K562 (cell line): ENCODE measurements at regions not wholly inside any gene's neighbourhood (a gene's known extent, or its start where the extent isn't known, plus 50 kb on each side); places are given as distances from the start of the nearest gene placed in this dataset.
A peak's percentile ranks its signal among the peaks of the same experiment; 100 is the strongest.

Experiments
- ATAC-seq: fragments of 200-7000 bp; cut with Tn5 transposase; 3 replicates; pipeline ENCODE4 v1.9.1; 2020; ENCODE audit warnings: moderate library complexity
- BruUV-seq: library from RNA; stranded (reverse); fragments of 400-500 nt; replicated peaks from 2 replicates; lab custom pipeline; 2021; lab: Mats Ljungman, UMichigan
- CTCF ChIA-PET: fragments of 300-600 bp; formaldehyde crosslinking; extraction: SDS; loops from one replicate; lab custom pipeline; 2021; ENCODE audit warnings: low intra/inter-chr PET ratio; lab: Yijun Ruan, JAX
- POLR2A ChIA-PET: fragments of 300-600, 350-650 bp; sonication (Branson Sonifier 250); formaldehyde crosslinking; extraction: SDS; loops from one replicate; lab custom pipeline; 2021; ENCODE audit warnings: antibody characterized with exemption, inconsistent platforms; lab: Yijun Ruan, JAX
- DNase-seq, 4 experiments: peaks; one replicate each; pipeline versions ENCODE4 v3.0.0 to v3.0.0-alpha.2; 2011 to 2018; ENCODE audit warnings: low spot score in 3 of 4, mixed read lengths in 3 of 4; ENCODE audit errors: extremely low read depth in 1 of 4
- FAIRE-seq: peaks from 2 replicates; lab custom pipeline; 2011; peaks lifted over from hg19 to GRCh38; lab: Jason Lieb, UNC
- H2AFZ ChIP-seq: 2 replicates; pipeline ENCODE4 v1.6.0; 2011; ENCODE audit warnings: low read depth, low read length, control low read depth, inconsistent platforms
- H3K27ac ChIP-seq: fragments of 200-600 bp; 3 replicates; pipeline ENCODE4 v1.8.0; 2011; ENCODE audit warnings: low read depth, mild to moderate bottlenecking, control low read depth, inconsistent platforms, low read length, moderate library complexity, mixed read lengths; ENCODE audit errors: extremely low read depth
- H3K27me3 ChIP-seq, 2 experiments: fragments of 300-600 bp in 1 of 2; 2 replicates in 1 of 2; 3 replicates in 1 of 2; pipeline versions ENCODE4 v1.6.0 to v1.8.0; 2011; ENCODE audit warnings: inconsistent platforms in 2 of 2, low read length in 2 of 2, mild to moderate bottlenecking in 1 of 2, mixed read lengths in 1 of 2, moderate library complexity in 1 of 2; ENCODE audit not compliant: control insufficient read depth in 2 of 2, insufficient read depth in 2 of 2
- H3K36me3 ChIP-seq: fragments of 300-600 bp; 3 replicates; pipeline ENCODE4 v1.8.0; 2011; ENCODE audit warnings: mild to moderate bottlenecking, low read length, inconsistent platforms; ENCODE audit not compliant: control insufficient read depth, insufficient read depth
- H3K4me1 ChIP-seq, 2 experiments: fragments of 200-600 bp in 1 of 2; replicated peaks in 1 of 2; 2 replicates in 1 of 2; 3 replicates in 1 of 2; pipeline versions ENCODE4 v1.5.1 to v1.8.0; 2011; ENCODE audit warnings: inconsistent platforms in 2 of 2, low read length in 2 of 2, mild to moderate bottlenecking in 1 of 2, mixed read lengths in 1 of 2, moderate library complexity in 1 of 2; ENCODE audit not compliant: control insufficient read depth in 2 of 2, insufficient read depth in 2 of 2
- H3K4me2 ChIP-seq: 2 replicates; pipeline ENCODE4 v1.6.1; 2011; ENCODE audit warnings: low read length, control low read depth, inconsistent platforms, mixed read lengths; ENCODE audit not compliant: insufficient read depth
- H3K4me3 ChIP-seq: fragments of 200-600 bp; sonication (generic), shearing (Covaris generic); 2 replicates; pipeline ENCODE4 v1.5.1; 2016; ENCODE audit warnings: control low read depth, inconsistent platforms
- H3K79me2 ChIP-seq: fragments of 200-600 bp; 3 replicates; pipeline ENCODE4 v1.8.0; 2011; ENCODE audit warnings: low read length, inconsistent platforms; ENCODE audit not compliant: control insufficient read depth, insufficient read depth
- H3K9ac ChIP-seq, 2 experiments: 2 replicates each; pipeline versions ENCODE4 v1.6.0 to v1.6.1; 2011; ENCODE audit warnings: low read depth in 2 of 2, low read length in 2 of 2, control low read depth in 1 of 2, inconsistent platforms in 1 of 2, mild to moderate bottlenecking in 1 of 2, mixed read lengths in 1 of 2; ENCODE audit not compliant: insufficient read depth in 1 of 2
- H3K9me1 ChIP-seq: one replicate; pipeline ENCODE4 v1.6.0; 2011; ENCODE audit warnings: inconsistent platforms, mild to moderate bottlenecking, low read length, moderate library complexity; ENCODE audit not compliant: control insufficient read depth, insufficient read depth
- H3K9me3 ChIP-seq: replicated peaks from 2 replicates; pipeline ENCODE4 v1.5.1; 2011; ENCODE audit warnings: low read depth, low read length, inconsistent platforms; ENCODE audit not compliant: control insufficient read depth, insufficient read depth
- H4K20me1 ChIP-seq: replicated peaks from 2 replicates; pipeline ENCODE4 v1.6.1; 2011; ENCODE audit warnings: low read length, inconsistent platforms, mixed read lengths; ENCODE audit not compliant: control insufficient read depth, insufficient read depth
- ERF ChIP-seq: fragments of 450-650 bp; formaldehyde crosslinking; IDR thresholded peaks from 2 replicates; pipeline ENCODE4 v1.4.0; 2020; ENCODE audit warnings: mild to moderate bottlenecking, mixed read lengths
- MYBL2 ChIP-seq, 2 experiments: fragments of 450-650 bp in 1 of 2; sonication (generic) in 1 of 2; formaldehyde crosslinking in 1 of 2; IDR thresholded peaks; 2 replicates each; pipeline versions ENCODE4 v1.6.1 to v1.8.1; 2017 to 2022; ENCODE audit warnings: borderline replicate concordance in 1 of 2, inconsistent platforms in 1 of 2, low read depth in 1 of 2, mild to moderate bottlenecking in 1 of 2, missing genetic modification reagents in 1 of 2, moderate library complexity in 1 of 2
- NFE2L1 ChIP-seq: fragments of 450-650 bp; IDR thresholded peaks from 2 replicates; pipeline ENCODE4 v1.6.1; 2016; ENCODE audit warnings: missing genetic modification characterization, low read depth, mild to moderate bottlenecking, missing compliant biosample characterization, moderate library complexity, borderline replicate concordance
- NFIC ChIP-seq: fragments of 450-650 bp; IDR thresholded peaks from 2 replicates; pipeline ENCODE4 v1.6.1; 2017; ENCODE audit warnings: mild to moderate bottlenecking, inconsistent platforms
- PATZ1 ChIP-seq: fragments of 250-450 bp; sonication (Bioruptor Pico); IDR thresholded peaks from 2 replicates; pipeline ENCODE4 v1.5.0; 2020; ENCODE audit warnings: mild to moderate bottlenecking, borderline replicate concordance
- ZFPM2 ChIP-seq: fragments of 250-450 bp; sonication (Bioruptor Pico); IDR thresholded peaks from 2 replicates; pipeline ENCODE4 v1.5.1; 2022; ENCODE audit warnings: mild to moderate bottlenecking
- ZNF24 ChIP-seq: fragments of 450-650 bp; IDR thresholded peaks from 2 replicates; pipeline ENCODE4 v1.6.1; 2016
- WGBS: fragments of 100-300 bp; shearing (Covaris generic); methylation state at CpG from one replicate; pipeline ENCODE4 v1.1.6; 2016; ENCODE audit warnings: low coverage, mixed read lengths; ENCODE audit not compliant: insufficient coverage; ENCODE audit errors: missing lambda C conversion rate; 5-methylcytosine and 5-hydroxymethylcytosine counted together
- in situ Hi-C: fragments of 300-500 bp; cut with MboI; formaldehyde crosslinking; loops from 4 replicates; pipeline ENCODE4 v1.15.0; 2018; ENCODE audit warnings: inconsistent platforms, mixed read lengths
- intact Hi-C: fragments of 100-400 bp; cut with micrococcal nuclease; formaldehyde crosslinking; loops from 2 replicates; pipeline ENCODE4 v1.14.2; 2022

- no TSS peak for BruUV-seq
- CTCF ChIA-PET, result no interaction called here
Measured at GRCh38 chr2:104919127-104919526, 65.2 kb downstream of the POU3F3 start.

More at GRCh38 chr2:104919127-104919526, 65.2 kb downstream of the POU3F3 start:
- H2AFZ ChIP-seq, result no peak overlapping the region
- no peaks in the 10 kb centered on the region for H3K79me2 ChIP-seq
- H4K20me1 ChIP-seq, result no peaks in the 10 kb centered on the region
- no peak overlapping the region for H3K4me2 ChIP-seq
- no peak overlapping the region for H3K4me3 ChIP-seq
- POLR2A ChIA-PET, result interaction anchor here (0.6 kb wide), 1 partner anchor 30 kb away, joined by 3 read pairs; no protein-coding TSS in a partner anchor
- no peak overlapping the region for H3K9ac ChIP-seq
- H3K27me3 ChIP-seq, result no peaks in the 10 kb centered on the region
- 3% methylated on average over 3 of the region's 3 CpGs for WGBS
- TF ChIP-seq NFIC (peak; percentile 59), ERF (CRISPR knock-in tag) (no peak), ZNF24 (no peak), PATZ1 (CRISPR knock-in tag) (no peak), NFE2L1 (tag) (no peak), MYBL2 (IDR thresholded peaks at IDR 0.05; ENCODE audit: low read depth) (no peak), MYBL2 (CRISPR knock-in tag; IDR thresholded peaks at IDR 0.05; ENCODE audit: borderline replicate concordance) (no peak), ZFPM2 (no peak)
- FAIRE-seq, result no peak
- H3K9me3 ChIP-seq, result no peaks in the 10 kb centered on the region
- H3K36me3 ChIP-seq, result no peaks in the 10 kb centered on the region
- no peak for ATAC-seq
- in situ Hi-C loops, result no loop called here
- H3K27ac ChIP-seq, result no peak overlapping the region
- no peaks in the 10 kb centered on the region for H3K9me1 ChIP-seq
- DNase-seq, result no peak
- intact Hi-C loops, result no loop called here
- H3K4me1 ChIP-seq, result no peaks in the 10 kb centered on the region
